ENCODE measurements at regions not wholly inside any gene's neighbourhood (a gene's known extent, or its start where the extent isn't known, plus 50 kb on each side); places are given as distances from the start of the nearest gene placed in this dataset.
"Not testable (repeated sequence)": the region's sequence is repeated elsewhere in the genome, so short reads cannot be mapped to it uniquely, and the experiment has no call there.

DNA sequence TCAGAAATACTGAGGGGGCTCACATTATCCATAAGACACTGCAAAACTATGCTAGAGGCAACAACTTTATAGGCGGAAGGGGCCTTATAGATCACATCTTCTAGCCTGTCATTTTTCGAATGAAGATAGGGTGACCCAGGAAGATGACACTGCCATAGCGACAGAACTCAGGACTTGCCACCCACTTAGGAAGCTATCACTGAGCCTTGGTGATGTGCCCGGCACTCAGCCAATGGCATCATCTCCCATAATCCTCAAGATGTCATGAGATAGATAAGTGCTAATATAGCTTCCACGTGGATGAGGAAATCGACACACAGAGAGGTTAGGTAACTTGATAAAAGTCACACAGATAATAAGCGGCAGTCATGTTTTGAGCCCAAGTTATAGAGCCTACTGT, 346.6 kb downstream of the DHX15 start:
- no peak for DNase-seq

DNA sequence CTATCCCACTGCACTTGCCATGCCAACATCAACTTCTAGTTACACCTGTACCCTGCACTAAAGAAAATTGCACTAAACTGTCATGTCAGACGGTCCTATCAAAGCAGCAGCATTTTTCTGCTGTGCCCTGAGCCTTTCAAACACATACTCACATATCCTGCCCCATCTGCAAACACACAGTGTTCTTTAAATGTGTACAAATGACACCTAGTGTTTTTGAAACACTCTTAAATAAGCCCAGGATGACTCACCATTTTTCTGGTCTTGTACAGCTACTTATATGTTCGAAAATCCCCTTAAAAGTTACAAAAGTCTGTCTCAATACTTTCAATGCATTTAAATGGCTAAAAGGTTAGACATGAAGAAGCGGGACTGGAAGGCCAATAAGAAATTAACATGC, 346.7 kb upstream of the PPARGC1A start:
- no peak for DNase-seq

DNA sequence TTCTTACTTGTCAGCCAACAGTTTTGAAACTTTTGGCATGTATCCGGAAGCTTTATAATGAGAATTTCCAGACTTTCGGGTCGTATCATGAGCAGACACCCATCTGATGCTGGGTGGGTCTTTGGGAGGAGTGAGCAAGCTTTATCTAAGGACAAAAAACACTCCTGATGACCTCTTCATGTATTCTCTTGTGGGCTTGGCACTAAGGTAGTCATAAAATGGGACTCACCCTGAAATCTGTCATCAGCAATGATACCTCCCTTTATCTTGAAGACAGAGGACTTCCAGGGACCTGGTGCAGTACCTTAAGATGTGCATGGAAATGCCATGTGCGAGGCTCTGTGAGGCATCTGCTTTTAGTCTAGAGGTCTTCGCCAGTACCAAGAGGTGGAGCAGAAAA, 346.3 kb upstream of the PPARGC1A start:
- no peak for DNase-seq

DNA sequence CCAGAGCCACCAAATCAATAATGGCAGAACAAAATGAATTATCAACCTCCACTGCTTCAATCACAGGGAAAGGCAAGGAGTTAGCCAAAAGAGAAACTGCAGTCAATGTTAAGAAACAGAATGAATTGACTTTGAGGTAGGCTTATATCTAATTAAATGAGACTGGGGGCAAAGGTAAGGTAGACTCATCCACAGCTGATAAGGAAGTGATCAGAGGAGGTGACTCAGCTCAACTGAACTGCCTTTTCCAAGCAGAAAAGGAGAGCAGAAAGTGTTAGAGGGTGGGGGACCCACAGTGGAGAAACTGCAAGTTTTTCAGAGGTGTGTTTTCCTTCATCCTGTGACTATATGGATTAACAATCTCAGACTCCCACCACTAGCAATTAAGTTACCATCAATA, 345.8 kb upstream of the PPARGC1A start:
- DNase-seq: no peak

DNA sequence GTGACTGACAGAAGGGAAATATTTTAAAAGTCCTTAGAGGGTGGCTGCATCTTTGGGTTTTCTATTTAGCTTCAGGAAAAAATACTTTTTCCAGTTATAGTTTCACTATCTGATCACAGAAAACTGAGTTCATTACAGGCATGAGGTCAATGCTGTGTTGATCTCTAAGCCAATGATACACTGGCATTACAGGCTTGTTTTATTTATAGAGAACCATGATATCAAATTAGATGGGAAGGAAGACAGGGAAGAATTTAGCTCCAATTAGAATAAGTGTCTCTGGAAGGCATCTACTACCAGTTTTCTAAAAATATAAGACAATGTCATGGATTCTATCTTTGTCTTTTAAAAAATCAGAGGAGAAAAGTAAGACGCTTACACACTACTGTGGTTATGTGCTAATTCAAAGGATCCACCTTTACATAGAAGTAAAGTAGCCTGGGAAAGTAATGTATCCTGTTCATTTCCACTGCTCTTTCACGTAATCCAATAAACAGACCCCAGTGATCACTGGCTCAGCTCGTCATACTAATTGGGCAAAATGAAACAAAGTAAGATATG, 344.5 kb upstream of the PPARGC1A start:
- DNase-seq: no peak

DNA sequence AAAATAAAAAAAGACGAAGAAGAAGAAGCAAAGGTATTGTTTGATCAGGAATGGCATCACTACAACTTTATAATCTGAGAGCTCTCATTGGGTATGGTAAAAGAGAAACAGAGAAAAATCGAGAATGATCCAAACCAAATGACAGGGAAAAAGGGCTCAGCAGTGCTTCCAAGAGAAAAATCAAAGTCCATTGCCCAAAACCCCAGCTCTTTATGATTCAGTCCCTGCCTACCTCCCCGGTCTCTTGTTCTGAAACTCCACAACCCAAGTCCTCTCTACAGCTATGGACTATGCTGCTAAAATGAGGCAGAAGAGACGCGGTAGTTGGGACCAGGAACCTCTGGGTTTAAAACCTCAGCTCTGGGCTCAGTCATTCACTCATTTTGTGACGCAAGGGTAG, 341.1 kb upstream of the PPARGC1A start:
- no peak for DNase-seq

DNA sequence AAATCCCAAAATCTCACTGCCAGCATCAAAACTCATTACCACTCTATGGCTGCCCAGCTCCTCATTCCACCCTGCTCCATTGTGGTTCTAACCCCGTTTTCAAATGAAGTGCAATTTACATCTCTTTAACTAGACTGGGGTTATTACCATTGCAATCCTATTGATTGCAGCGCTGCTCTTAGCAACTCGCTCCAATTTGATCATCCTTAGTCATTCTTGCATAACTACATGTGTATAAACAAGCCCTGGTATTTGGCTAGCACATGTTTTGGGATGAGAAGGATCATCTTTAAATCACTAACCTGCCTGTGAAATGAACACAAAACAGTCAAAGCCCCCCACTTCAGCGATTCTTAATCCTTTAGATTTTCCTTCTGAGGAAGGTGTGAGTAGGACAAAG, 340.1 kb upstream of the PPARGC1A start:
- no peak for DNase-seq

DNA sequence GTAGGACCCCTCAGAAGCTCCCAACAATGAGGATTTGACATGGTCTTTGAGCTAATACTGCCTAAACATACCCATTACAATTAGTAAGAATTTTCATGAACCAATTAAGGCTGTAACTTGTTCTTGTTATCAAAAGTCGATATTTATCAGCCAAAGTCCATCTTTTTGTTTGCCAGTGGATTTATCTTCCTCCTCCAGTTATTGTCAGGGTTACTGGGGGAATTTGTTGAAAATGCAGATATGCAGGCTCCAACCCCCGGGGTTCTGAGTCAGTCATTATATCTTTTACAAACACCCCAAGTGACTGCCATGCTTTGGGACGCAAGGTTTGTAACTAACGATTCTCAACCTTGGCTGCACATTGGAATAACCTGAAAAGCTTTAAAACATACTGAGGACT, 338.8 kb upstream of the PPARGC1A start:
- no peak for DNase-seq

DNA sequence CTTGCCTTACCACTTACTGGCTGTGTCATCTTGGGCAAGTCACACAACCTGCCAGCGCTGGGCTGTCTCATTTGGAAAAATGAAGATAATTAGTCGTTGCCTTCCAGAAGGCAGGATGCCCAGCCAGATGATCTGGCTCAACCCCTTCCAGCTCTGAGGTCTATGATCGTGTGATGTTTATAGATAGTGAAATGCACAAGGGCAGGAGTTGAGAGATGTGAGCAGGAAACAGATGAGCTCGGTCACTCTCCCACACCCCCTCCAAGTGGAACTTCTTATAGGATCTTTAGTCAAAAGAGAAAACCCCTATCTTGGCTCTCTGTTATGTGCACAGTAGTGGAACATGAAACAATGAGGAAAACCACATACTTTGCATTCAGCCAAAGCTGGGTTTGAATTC, 336.8 kb upstream of the PPARGC1A start:
- DNase-seq: no peak

DNA sequence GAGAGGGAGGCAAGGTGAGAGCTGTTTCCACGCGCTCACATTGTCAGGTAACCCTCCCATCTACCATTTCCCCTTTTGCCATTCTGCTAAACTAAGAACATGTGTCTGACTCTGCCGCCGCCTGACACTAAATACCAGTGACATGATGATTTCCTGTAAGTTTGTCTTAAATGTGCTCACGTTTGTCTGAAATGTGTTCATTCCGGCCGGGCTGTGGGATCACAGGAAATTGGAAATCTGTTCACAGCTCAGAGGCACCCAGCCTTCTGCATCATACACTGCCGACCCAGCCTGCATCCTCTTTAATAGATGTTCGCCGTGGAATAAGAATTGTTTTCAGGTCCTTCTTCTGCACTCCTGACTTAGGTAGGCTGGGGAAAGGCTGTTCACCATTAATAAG, 336.2 kb upstream of the PPARGC1A start:
- DNase-seq: no peak

DNA sequence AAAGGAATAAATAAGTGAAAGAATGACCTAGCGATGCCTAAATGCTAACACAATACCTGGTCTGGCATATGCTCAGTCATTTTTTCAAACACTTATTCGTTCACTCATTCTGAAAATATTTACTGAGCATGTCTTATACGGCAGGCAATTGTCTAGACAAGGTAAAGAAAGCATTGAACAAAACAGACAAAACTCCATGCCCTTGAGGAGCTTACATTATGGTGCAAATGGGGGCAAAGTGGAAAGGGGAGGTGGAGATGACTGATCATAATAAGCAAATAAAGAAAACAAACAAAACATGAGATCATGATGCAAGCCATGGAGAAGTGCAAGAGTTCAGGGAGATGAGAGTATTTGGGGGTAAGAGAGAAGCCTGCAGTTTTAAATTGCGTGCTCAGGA, 334.6 kb upstream of the PPARGC1A start:
- no peak for DNase-seq

DNA sequence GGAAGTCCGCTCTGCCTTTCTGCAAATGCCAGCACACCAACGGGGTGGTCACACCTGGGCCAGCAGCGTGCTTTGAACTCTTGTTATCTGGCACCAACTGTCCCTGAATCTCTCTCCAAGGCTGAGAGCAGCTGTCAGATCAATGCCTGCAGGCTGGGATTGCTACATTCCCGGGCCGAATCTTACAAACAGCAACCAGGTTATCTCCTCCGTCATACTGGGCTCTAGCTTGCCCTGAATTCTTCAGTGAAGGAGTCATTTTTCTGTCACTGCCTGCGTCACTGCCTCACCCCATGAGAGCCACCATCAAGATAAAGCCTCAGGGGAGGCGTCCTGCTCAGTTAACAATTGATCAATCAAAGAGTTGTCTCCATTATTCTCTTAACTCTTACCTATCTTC, 329.4 kb upstream of the PPARGC1A start:
- no peak for DNase-seq

DNA sequence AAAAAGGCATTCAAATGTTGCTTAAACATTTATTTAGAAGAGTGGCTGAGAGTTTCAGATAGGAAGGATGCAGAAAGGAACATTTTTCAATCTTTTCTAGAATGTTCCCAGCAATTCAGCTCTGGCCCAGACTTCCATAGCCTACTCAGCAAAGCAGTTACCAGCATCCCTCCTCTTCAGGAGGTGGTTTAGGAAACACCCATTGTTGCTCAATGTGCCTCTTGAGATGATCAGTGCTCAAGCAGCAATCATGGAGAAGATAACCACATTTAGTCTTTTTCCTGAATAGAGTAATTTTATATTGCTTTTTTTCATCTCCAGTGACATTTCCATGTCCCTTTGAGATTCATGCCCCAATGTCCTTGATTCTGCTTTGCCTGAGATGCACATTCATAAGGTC, 328.7 kb upstream of the PPARGC1A start:
- no peak for DNase-seq

DNA sequence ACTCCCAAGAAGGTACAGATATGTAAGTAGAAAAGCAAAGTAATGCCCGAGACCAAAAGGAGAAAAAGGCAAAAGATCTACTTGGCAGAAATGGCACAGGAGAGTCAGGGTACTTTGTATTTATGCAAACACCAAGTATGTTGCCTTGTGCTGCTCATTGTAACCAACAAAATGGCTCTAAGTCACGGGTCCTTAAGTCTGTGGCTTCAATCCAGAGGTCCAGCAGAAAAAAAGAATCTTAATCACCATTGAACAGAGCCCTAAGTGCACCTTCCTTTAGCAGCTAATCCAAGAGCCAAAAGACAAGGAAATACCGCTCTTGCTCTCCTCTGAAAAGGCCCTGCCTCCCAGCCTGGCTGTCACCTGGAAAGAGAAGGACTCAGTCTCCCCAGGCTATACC, 324.9 kb upstream of the PPARGC1A start:
- no peak for DNase-seq

DNA sequence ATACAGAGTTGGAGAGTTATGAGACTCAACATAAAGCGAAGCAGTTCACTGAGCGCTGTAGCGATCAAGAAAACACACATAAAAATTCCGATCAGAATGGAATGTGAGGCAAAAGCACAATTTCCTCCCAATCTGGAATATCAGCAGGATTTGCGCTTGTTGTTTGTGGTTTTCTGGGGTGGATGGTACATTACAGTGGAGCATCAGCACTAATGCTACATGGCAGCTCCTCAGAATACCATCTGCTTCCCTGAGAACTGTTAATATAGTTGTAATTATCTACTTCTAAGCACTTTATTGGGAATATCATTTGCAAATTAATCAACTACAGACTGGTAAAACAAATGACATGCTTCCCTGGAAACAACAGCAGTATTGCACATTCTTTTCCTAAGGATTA, 324.1 kb upstream of the PPARGC1A start:
- no peak for DNase-seq

DNA sequence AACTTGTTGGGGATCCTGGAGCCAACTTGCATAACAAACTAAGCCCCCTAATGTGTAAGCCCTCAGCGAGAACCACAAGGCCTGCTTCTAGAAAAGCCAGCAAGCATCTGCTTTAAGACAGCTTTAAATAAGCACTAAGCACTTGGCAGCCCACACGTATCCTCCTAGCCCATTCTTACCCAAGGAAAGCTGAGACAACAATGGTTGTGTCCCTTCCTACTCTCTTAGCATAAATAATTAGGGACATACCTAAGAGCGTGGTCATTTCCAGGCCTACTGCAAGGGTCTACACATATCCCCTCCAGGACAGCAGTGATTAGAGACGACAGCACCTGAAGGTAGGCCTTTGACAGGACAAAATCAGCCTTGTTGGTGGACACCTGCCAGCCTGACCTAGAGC, 322.8 kb upstream of the PPARGC1A start:
- no peak for DNase-seq

DNA sequence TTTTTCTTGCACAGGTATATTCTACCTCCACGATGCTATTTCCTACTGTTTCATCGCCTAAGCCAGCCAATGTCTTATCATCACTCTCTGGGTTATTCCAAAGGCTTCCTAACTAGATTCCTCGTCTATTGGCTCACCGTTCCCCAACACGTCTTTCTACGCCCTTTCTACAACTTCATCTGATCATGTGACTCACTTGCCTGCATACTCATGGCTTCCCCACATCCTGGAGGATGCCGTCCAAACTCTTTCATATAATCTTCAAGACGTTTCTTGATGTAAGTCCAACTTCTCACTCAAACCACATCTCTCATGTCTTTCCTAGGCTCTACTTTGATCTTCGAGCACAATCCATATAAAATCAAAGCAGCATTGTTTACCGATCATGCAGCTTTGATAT, 322.0 kb upstream of the PPARGC1A start:
- no peak for DNase-seq

DNA sequence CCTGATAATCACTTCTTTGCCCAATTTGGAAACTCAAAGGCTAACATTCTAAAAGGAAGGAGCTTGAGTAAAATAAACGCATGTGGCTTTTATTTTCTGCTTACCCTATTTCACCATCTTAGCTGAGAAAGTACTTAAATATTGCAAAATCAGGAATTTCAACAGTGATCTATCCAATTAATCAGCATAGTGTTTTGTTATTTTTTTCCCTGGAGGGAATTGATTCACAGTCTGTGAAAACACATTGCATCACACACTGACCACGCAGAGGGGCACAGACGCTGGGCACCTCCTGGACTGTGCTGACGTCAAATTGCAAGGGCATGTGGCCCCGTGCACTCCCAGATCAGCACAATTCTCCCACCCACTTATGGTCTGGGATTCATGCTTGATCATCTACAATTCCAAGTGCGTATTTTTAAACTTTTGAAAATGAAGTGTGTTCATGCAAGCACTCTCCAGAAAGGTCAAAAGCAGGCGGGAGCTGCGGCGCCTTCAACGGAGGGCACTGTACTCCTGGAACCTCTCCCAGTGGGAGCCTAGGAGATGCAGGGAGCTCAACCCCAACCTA, 320.6 kb upstream of the PPARGC1A start:
- DNase-seq: no peak

DNA sequence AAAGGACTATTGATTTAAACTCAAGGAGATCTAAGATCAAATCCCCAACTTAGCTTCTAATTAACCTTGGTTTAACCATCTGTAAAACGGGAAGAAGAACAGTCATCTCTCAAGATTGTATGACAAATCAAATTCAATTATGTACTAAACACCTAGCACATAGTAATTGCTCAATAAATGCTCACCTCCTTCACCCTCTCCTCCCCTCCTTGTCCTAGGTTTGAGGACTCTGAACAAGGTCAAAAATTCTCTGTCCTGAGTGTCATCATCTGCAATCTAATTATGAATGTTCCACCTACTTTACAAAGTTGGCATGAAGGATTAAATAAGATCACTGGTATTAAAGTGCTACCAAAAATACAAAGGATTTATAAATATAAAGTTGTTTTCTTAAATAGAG, 320.1 kb upstream of the PPARGC1A start:
- DNase-seq: no peak

DNA sequence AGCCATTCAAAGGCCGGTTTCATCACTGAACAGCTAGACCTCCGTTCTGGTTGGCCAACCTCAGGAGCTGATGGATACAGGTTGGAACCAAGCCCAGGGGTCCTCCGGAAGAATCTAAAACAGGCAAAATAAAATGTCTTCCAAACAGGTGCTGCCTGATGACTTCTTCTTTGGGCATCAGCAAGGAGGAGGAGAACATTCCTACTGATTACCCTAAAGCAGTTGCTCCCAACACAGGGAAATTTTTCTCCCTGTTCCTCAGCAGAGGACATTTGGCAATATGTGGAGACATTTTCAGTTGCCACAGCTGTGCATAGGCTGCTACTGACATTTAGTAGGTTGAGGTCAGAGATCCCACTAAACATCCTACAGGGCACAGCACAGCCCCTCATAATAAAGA, 319.3 kb upstream of the PPARGC1A start:
- no peak for DNase-seq

DNA sequence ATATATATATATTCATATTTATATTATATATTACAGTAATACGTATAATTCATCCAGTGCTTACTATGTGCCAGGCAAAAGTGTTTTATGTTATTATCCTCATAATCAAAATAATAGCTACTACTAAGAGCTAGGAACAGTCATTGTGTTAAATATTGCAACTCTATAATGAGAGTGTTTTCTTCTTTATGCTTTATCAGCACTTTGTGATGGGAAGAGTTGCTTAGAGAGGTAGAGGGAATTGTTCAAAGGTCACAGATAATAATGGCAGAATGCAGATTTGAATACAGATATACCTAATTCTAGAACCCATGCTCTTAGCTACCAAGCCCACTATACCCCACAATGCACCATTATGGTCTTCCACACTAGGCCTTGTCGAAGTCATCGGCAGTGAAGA, 318.8 kb upstream of the PPARGC1A start:
- DNase-seq: no peak

DNA sequence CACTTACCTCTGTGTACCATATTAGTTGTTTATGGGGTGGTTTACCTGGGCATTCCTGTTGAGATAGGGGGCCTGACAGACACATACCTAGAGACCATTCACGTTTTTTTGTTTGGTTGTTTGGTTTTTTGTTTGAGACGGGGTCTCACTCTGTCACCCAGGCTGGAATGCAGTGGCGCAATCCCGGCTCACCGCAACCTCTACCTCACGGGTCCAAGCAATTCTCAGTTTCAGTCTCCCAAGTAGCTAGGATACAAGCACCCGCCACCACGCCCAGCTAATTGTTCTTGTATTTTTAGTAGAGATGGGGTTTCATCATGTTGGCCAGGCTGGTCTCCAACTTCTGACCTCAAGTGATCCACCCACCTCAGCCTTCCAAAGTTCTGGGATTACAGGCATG, 314.9 kb upstream of the PPARGC1A start:
- DNase-seq: not testable (repeated sequence)

DNA sequence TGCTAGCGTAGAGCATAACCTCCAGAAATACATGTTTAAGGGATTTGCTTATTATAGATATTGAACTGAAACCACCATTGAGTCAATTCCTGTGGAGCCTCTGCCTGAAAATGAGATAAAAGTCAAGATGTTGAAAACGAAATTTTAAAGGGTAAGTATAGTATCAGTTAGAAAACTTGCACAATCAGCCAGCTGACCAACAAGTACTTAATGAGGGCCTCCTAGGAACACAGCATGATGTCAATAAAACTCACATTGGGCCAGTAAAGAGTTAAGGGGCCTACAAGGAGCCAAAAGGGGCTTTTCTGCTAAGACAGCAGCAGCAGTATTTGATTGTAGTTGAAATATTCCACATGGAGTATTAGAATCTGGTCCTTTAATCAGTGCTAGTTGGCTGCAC, 314.1 kb upstream of the PPARGC1A start:
- no peak for DNase-seq

DNA sequence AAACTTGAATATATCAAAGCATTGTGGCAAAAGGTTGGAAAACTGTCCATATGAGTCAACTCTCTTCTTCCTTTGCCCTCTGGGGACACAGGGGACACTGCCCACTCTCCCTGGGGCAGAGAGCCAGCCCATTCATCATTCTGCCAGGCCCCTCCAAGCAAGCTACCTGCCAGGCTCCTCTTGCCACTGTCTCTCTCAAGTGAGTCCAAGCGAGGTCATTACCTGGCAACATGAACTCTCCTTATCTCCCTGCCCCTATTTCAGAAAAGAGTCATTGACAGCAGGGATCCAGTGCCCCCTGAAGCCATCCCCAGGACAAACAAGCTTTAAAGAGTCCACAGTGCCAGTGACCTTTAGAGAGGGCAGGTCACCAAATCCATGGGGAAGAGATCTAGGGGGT, 312.7 kb upstream of the PPARGC1A start:
- DNase-seq: no peak

DNA sequence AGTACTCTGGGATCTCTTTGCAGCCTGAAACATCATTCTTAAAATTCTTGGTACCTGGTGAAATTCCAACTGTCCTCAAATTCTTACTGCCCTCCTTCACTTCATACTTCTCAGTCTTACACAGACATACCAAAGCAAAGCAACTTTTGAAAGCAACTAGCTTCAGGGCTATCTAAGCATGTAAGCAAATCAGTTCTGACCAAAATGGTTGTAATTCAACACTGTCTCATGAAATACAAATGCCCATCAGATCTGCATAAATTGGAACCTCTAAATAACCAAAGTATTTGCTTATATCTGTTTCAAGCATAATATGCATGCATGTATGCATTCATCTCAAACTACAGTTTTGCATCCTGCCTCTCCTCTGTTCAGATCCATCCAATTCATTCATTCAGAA, 308.1 kb upstream of the PPARGC1A start:
- no peak for DNase-seq

Data from hindlimb muscle (tissue), 1 donor.